ENCODE measurements at regions not wholly inside any gene's neighbourhood (a gene's known extent, or its start where the extent isn't known, plus 50 kb on each side); places are given as distances from the start of the nearest gene placed in this dataset.

DNA sequence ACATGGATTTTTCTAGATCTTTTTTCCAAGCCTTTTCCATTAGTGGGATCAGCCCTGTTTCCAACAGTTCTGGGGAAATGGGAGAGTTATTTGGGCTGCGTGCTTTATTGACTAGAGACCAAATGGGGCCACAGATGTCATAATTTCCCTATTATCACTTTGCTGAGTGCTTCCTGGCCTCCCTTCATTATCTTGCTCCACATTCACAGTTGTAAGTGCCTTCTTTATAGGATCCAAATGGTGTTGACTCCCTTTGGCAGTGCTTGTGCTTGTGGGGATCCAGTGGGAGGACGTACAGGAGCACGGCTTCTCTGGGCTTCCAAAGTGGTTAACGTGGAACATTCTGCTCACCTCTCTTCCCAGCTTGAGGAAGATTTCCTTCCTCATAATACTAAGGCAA lies 141.0 kb upstream of the RMST start:
- Histone ChIP-seq H3K9me3 (no peaks in the 10 kb centered on the region), H3K27ac (no peak overlapping the region), H3K4me3 (no peak overlapping the region), H3K36me3 (no peaks in the 10 kb centered on the region), H3K4me1 (no peaks in the 10 kb centered on the region), H3K27me3 (no peaks in the 10 kb centered on the region)
- DNase-seq (ENCODE audit: low spot score) = no peak
- TF ChIP-seq, protein P1, sequence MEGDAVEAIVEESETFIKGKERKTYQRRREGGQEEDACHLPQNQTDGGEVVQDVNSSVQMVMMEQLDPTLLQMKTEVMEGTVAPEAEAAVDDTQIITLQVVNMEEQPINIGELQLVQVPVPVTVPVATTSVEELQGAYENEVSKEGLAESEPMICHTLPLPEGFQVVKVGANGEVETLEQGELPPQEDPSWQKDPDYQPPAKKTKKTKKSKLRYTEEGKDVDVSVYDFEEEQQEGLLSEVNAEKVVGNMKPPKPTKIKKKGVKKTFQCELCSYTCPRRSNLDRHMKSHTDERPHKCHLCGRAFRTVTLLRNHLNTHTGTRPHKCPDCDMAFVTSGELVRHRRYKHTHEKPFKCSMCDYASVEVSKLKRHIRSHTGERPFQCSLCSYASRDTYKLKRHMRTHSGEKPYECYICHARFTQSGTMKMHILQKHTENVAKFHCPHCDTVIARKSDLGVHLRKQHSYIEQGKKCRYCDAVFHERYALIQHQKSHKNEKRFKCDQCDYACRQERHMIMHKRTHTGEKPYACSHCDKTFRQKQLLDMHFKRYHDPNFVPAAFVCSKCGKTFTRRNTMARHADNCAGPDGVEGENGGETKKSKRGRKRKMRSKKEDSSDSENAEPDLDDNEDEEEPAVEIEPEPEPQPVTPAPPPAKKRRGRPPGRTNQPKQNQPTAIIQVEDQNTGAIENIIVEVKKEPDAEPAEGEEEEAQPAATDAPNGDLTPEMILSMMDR (IDR thresholded peaks at IDR 0.05) = no peak

DNA sequence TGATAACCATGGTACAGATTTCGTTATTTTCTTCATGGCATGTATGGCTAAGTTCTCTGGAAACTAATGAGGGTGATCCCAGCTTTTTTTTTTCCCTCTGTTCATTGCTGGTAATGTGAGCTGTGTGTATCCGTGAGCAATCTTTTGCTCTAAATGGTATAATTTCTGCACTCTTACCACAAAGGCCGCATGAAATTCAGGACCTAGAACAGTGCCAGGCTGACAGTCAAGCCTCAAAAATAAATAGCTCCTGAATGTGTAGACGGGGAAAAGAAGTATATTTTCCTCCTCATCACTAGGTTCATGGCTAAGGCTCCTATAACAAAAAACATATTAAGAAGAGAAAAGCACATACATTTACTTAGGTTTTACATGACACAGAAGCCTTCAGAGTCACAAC lies 140.2 kb upstream of the RMST start:
- Histone ChIP-seq H3K9me3 (no peaks in the 10 kb centered on the region), H3K36me3 (no peaks in the 10 kb centered on the region), H3K4me1 (no peaks in the 10 kb centered on the region), H3K27me3 (no peaks in the 10 kb centered on the region), H3K4me3 (no peak overlapping the region), H3K27ac (no peak overlapping the region)
- TF ChIP-seq, protein P1 (IDR thresholded peaks at IDR 0.05) = no peak
- DNase-seq (ENCODE audit: low spot score) = no peak

DNA sequence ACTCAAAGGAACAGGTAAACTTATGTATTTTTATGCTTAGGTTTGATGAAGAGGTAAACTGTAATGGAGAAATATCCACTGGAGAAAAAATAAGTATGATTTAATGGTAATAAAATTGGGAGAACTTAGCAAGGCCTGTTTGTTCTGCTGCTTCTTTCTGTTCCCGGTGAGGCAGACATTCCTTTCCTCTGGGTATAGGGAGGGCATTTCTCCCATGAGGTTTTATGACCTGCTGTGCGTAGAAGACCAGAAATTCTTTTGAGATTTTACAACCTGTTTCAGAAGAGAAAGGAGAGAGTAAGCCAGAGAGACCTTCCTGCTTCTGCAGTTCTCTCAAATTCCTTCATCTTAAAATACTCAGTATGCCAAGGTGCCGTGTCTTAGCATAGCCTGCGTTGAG lies 139.4 kb upstream of the RMST start:
- Histone ChIP-seq H3K4me3 (no peak overlapping the region), H3K4me1 (no peaks in the 10 kb centered on the region), H3K27me3 (no peaks in the 10 kb centered on the region), H3K27ac (no peak overlapping the region), H3K9me3 (no peaks in the 10 kb centered on the region), H3K36me3 (no peaks in the 10 kb centered on the region)
- no peak for DNase-seq (ENCODE audit: low spot score)
- TF ChIP-seq, protein P1 (IDR thresholded peaks at IDR 0.05) = no peak

DNA sequence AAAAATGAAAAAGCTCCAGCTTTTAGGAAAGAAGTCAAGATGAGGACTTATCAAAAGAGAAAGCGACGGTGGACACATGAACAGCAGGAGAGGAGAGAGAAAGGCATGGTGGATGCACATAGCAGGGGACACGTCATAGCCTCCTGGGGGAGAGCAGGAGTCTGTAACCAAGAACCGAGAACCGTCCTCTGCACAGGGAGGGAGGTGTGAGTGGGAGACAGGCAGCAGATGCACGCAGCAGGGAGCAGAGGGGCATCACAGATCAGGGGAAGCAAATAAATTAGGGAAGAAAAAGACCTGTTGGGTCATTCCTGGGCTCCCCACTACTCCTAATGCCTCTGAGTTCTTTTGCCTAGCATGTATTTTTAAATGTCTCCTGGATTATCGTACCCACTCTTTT lies 138.1 kb upstream of the RMST start:
- Histone ChIP-seq H3K36me3 (no peaks in the 10 kb centered on the region), H3K27ac (no peak overlapping the region), H3K9me3 (no peaks in the 10 kb centered on the region), H3K4me1 (no peaks in the 10 kb centered on the region), H3K4me3 (no peak overlapping the region), H3K27me3 (no peaks in the 10 kb centered on the region)
- no peak for DNase-seq (ENCODE audit: low spot score)
- TF ChIP-seq, protein P1 (IDR thresholded peaks at IDR 0.05) = no peak

DNA sequence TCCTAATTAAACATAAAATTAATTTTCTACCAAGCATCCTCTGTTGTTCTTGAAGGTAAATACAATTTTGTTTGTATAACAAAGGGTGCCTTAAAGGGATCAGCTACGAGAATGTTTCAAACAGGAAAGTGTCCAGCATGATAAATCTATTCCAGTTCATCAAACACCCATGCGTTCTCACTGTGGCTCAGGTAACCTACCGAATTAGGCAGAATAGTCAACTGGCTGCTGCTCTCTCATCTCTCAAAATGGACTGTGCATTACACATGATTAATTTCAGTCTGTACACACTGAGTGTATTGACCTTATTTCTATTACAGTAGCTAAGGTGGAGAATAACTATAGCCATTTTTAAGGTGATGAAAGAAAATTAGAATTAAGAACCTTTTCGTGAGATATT lies 127.5 kb upstream of the RMST start:
- Histone ChIP-seq H3K27ac (no peak overlapping the region), H3K27me3 (no peaks in the 10 kb centered on the region), H3K4me1 (no peaks in the 10 kb centered on the region), H3K9me3 (no peaks in the 10 kb centered on the region), H3K36me3 (no peaks in the 10 kb centered on the region), H3K4me3 (no peak overlapping the region)
- TF ChIP-seq, protein P1 (IDR thresholded peaks at IDR 0.05) = no peak
- DNase-seq (ENCODE audit: low spot score) = no peak

DNA sequence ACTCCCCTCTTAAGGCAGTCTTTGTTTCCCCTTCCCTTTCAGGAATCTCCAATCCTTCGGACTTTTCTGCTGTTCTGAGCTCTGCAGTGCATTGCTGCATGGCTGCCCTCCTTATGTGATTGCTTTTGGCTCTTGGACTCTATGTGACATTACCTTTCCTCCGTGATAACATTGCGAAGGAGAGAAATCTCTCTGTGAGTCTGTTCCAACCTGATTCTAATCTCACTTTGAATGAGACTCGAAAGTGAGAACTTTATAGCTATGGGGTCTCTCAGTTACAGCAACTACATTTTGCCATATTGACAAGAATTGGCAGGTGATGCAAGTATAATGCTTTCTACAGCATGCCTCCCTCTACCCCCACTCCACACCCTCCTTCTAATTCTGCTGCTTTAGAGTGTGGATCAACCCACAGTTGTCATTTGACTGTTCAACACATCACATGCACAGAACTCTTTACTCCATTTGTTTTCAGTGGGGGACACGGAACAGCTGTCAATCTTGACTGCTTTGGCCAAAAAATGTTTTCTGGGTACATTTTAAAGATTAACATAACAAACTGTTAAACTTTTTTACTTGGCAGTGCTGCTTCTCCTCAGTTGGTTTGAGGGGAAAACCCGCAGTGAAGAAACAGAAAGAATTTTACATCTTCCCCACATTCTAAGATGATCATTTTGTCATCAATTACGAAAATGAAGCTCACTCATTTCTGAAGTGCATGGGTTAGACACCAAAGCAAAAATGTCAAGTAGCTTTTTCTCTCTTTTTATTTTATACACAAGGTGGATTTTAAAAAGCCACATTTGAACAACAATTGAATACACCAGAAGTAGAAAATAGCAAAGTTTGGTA lies 125.5 kb upstream of the RMST start:
- DNase-seq (ENCODE audit: low spot score) = no peak
- no peaks in the 10 kb centered on the region for H3K9me3 ChIP-seq
- no peak overlapping the region for H3K4me3 ChIP-seq
- no peaks in the 10 kb centered on the region for H3K4me1 ChIP-seq
- no peak overlapping the region for H3K27ac ChIP-seq
- TF ChIP-seq, protein P1 (IDR thresholded peaks at IDR 0.05) = no peak
- H3K27me3 ChIP-seq = no peaks in the 10 kb centered on the region
- H3K36me3 ChIP-seq = no peaks in the 10 kb centered on the region

All from right atrium auricular region (tissue), 2 donors.